H1 (cell line): ENCODE measurements at regions not wholly inside any gene's neighbourhood (a gene's known extent, or its start where the extent isn't known, plus 50 kb on each side); places are given as distances from the start of the nearest gene placed in this dataset.

ENCODE experiments used
- CTCF ChIA-PET: fragments of 300-600 bp; sonication (Branson Sonifier 250); formaldehyde crosslinking; loops from one replicate; lab custom pipeline; 2021; ENCODE audit not compliant: partially characterized antibody; lab: Charles Lee
- POLR2A ChIA-PET: fragments of 300-600 bp; sonication (Branson Sonifier 250); formaldehyde crosslinking; loops from one replicate; lab custom pipeline; 2021; ENCODE audit warnings: inconsistent platforms; ENCODE audit not compliant: partially characterized antibody; lab: Charles Lee
- DNase-seq, 2 experiments: peaks; one replicate each; pipeline versions ENCODE4 v3.0.0 to v3.0.0-alpha.2; 2010 to 2022; ENCODE audit warnings: low spot score in 2 of 2, low read depth in 1 of 2, mixed read lengths in 1 of 2
- FAIRE-seq: peaks from 2 replicates; lab custom pipeline; 2011; peaks lifted over from hg19 to GRCh38; lab: Jason Lieb, UNC
- H2AFZ ChIP-seq: 2 replicates; pipeline ENCODE4 v1.8.1; 2012; ENCODE audit warnings: low read length, inconsistent platforms
- H2AK5ac ChIP-seq: 2 replicates; pipeline ENCODE4 v1.6.1; 2013; ENCODE audit warnings: low read depth, low read length
- H2BK120ac ChIP-seq: replicated peaks from 2 replicates; pipeline ENCODE3; 2013; ENCODE audit warnings: low read depth, low read length, inconsistent platforms
- H2BK12ac ChIP-seq: 2 replicates; pipeline ENCODE4 v1.6.1; 2013; ENCODE audit warnings: low read depth, low read length
- H2BK15ac ChIP-seq: 2 replicates; pipeline ENCODE4 v1.6.1; 2013; ENCODE audit warnings: low read length
- H2BK20ac ChIP-seq: 2 replicates; pipeline ENCODE4 v1.6.1; 2013; ENCODE audit warnings: low read length
- H2BK5ac ChIP-seq: 2 replicates; pipeline ENCODE4 v1.6.1; 2013; ENCODE audit warnings: low read depth, low read length
- H3K14ac ChIP-seq: 2 replicates; pipeline ENCODE4 v1.6.1; 2013; ENCODE audit warnings: inconsistent platforms; ENCODE audit not compliant: insufficient read length
- H3K18ac ChIP-seq: 2 replicates; pipeline ENCODE4 v1.6.1; 2013; ENCODE audit warnings: low read length; ENCODE audit errors: extremely low read depth
- H3K23ac ChIP-seq: 2 replicates; pipeline ENCODE4 v1.6.1; 2013; ENCODE audit warnings: inconsistent platforms; ENCODE audit not compliant: insufficient read length
- H3K23me2 ChIP-seq: 2 replicates; pipeline ENCODE4 v1.6.1; 2013; ENCODE audit warnings: low read depth, low read length
- H3K27ac ChIP-seq: 2 replicates; pipeline ENCODE4 v1.6.1; 2011; ENCODE audit warnings: low read depth, low read length, inconsistent platforms
- H3K27me3 ChIP-seq, 4 experiments: replicated peaks in 1 of 4; 1 replicate in 1 of 4; 2 replicates in 3 of 4; pipeline versions ENCODE4 v1.6.1 to v1.8.1; 2011 to 2013; ENCODE audit warnings: low read length in 3 of 4, mild to moderate bottlenecking in 3 of 4, inconsistent platforms in 2 of 4, mixed read lengths in 2 of 4, moderate library complexity in 1 of 4; ENCODE audit not compliant: control insufficient read depth in 3 of 4, insufficient read depth in 3 of 4; ENCODE audit errors: extremely low read depth in 1 of 4
- H3K36me3 ChIP-seq, 4 experiments: 2 replicates each; pipeline versions ENCODE4 v1.6.1 to v1.8.1; 2011 to 2013; ENCODE audit warnings: mild to moderate bottlenecking in 4 of 4, low read length in 3 of 4, moderate library complexity in 2 of 4, control low read depth in 1 of 4, inconsistent platforms in 1 of 4; ENCODE audit not compliant: insufficient read depth in 4 of 4, control insufficient read depth in 2 of 4
- H3K4ac ChIP-seq: replicated peaks from 2 replicates; pipeline ENCODE3; 2013; ENCODE audit warnings: low read length, low read depth, mixed read lengths, inconsistent platforms; ENCODE audit not compliant: insufficient read length
- H3K4me1 ChIP-seq, 4 experiments: replicated peaks in 1 of 4; 1 replicate in 1 of 4; 2 replicates in 3 of 4; pipeline versions ENCODE4 v1.6.1 to v1.8.1; 2011 to 2013; ENCODE audit warnings: low read length in 3 of 4, inconsistent platforms in 2 of 4, mixed read lengths in 1 of 4; ENCODE audit not compliant: insufficient read depth in 4 of 4, control insufficient read depth in 3 of 4
- H3K4me2 ChIP-seq, 2 experiments: 2 replicates each; pipeline versions ENCODE4 v1.6.1 to v1.8.1; 2011 to 2013; ENCODE audit warnings: low read depth in 2 of 2, low read length in 2 of 2, control low read depth in 1 of 2, inconsistent platforms in 1 of 2, mild to moderate bottlenecking in 1 of 2; ENCODE audit not compliant: insufficient read depth in 1 of 2
- H3K4me3 ChIP-seq, 4 experiments: fragments of 200-600, 300-600 bp in 1 of 4; sonication (generic), shearing (Covaris generic), sonication (Bioruptor Twin) in 1 of 4; 2 replicates each; pipeline versions ENCODE4 v1.5.1 to v1.8.1; 2011 to 2016; ENCODE audit warnings: low read length in 4 of 4, low read depth in 3 of 4, control low read depth in 2 of 4, inconsistent platforms in 2 of 4, mild to moderate bottlenecking in 2 of 4, mixed read lengths in 1 of 4, moderate library complexity in 1 of 4; ENCODE audit not compliant: insufficient read depth in 2 of 4; ENCODE audit errors: extremely low read depth in 1 of 4
- H3K56ac ChIP-seq: replicated peaks from 2 replicates; pipeline ENCODE3; 2013; ENCODE audit warnings: low read depth, mild to moderate bottlenecking, mixed read lengths, low read length, inconsistent platforms; ENCODE audit not compliant: insufficient read length
- H3K79me1 ChIP-seq: 2 replicates; pipeline ENCODE4 v1.6.1; 2013; ENCODE audit warnings: low read depth, low read length, control low read depth
- H3K79me2 ChIP-seq, 2 experiments: 2 replicates each; pipeline versions ENCODE4 v1.6.1 to v1.8.1; 2012 to 2013; ENCODE audit warnings: low read length in 2 of 2, mild to moderate bottlenecking in 2 of 2, inconsistent platforms in 1 of 2; ENCODE audit not compliant: insufficient read depth in 2 of 2, control insufficient read depth in 1 of 2
- H3K9ac ChIP-seq, 4 experiments: replicated peaks in 1 of 4; 1 replicate in 1 of 4; 2 replicates in 3 of 4; pipeline versions ENCODE4 v1.6.1 to v1.8.1; 2011 to 2013; ENCODE audit warnings: low read depth in 3 of 4, low read length in 3 of 4, control low read depth in 2 of 4, mild to moderate bottlenecking in 2 of 4, moderate library complexity in 2 of 4, inconsistent platforms in 1 of 4; ENCODE audit errors: extremely low read depth in 1 of 4
- H3K9me3 ChIP-seq, 2 experiments: 2 replicates each; pipeline versions ENCODE4 v1.6.1 to v1.8.1; 2012 to 2013; ENCODE audit warnings: mild to moderate bottlenecking in 2 of 2, moderate library complexity in 2 of 2, control low read depth in 1 of 2, inconsistent platforms in 1 of 2, low read depth in 1 of 2, low read length in 1 of 2, mixed read lengths in 1 of 2; ENCODE audit not compliant: insufficient read depth in 2 of 2
- H4K20me1 ChIP-seq, 2 experiments: replicated peaks in 1 of 2; 2 replicates each; pipeline versions ENCODE3 to v1.8.1; 2011 to 2013; ENCODE audit warnings: inconsistent platforms in 2 of 2, low read length in 2 of 2, mild to moderate bottlenecking in 1 of 2; ENCODE audit not compliant: insufficient read depth in 2 of 2, control insufficient read depth in 1 of 2
- H4K5ac ChIP-seq: 2 replicates; pipeline ENCODE4 v1.6.1; 2013; ENCODE audit warnings: low read length, low read depth, mixed read lengths, inconsistent platforms; ENCODE audit not compliant: insufficient read length
- H4K8ac ChIP-seq: 2 replicates; pipeline ENCODE4 v1.8.0; 2013; ENCODE audit warnings: mild to moderate bottlenecking, moderate library complexity, low read length, inconsistent platforms; ENCODE audit not compliant: insufficient read depth; ENCODE audit errors: extremely low read depth
- H4K91ac ChIP-seq: replicated peaks from 2 replicates; pipeline ENCODE3; 2013; ENCODE audit warnings: low read length, mixed read lengths, inconsistent platforms; ENCODE audit not compliant: insufficient read length
- ATF3 ChIP-seq: IDR thresholded peaks from 2 replicates; pipeline ENCODE4 v1.6.1; 2011; ENCODE audit warnings: low read depth, mild to moderate bottlenecking, low read length; ENCODE audit not compliant: insufficient read depth
- BCL11A ChIP-seq, 2 experiments: IDR thresholded peaks; one replicate each; pipeline ENCODE4 v1.6.1; 2011; ENCODE audit warnings: low read depth in 2 of 2, low read length in 2 of 2, mild to moderate bottlenecking in 2 of 2
- EP300 ChIP-seq, 2 experiments: IDR thresholded peaks; 1 replicate in 1 of 2; 2 replicates in 1 of 2; pipeline ENCODE4 v1.6.1; 2011 to 2012; ENCODE audit warnings: low read depth in 2 of 2, low read length in 2 of 2, mild to moderate bottlenecking in 2 of 2, borderline replicate concordance in 1 of 2, inconsistent platforms in 1 of 2, moderate library complexity in 1 of 2
- GABPA ChIP-seq: IDR thresholded peaks from 2 replicates; pipeline ENCODE4 v1.6.1; 2011; ENCODE audit warnings: mild to moderate bottlenecking, low read length, moderate library complexity, borderline replicate concordance; ENCODE audit not compliant: insufficient read depth
- HDAC6 ChIP-seq: IDR thresholded peaks from one replicate; pipeline ENCODE4 v1.7.1; 2012; ENCODE audit warnings: low read depth, mild to moderate bottlenecking, inconsistent platforms, low read length, moderate library complexity
- PHF8 ChIP-seq: fragments of 200-600 bp; sonication (generic); conservative IDR thresholded peaks from 2 replicates; pipeline ENCODE4 v1.7.1; 2012; ENCODE audit warnings: low read depth, mild to moderate bottlenecking, inconsistent platforms, low read length, moderate library complexity
- SP2 ChIP-seq: IDR thresholded peaks from 2 replicates; pipeline ENCODE4 v1.6.1; 2012; ENCODE audit warnings: mild to moderate bottlenecking, low read length, inconsistent platforms
- TEAD4 ChIP-seq: IDR thresholded peaks from 2 replicates; pipeline ENCODE4 v1.6.1; 2012; ENCODE audit warnings: low read depth, low read length, inconsistent platforms, mixed read lengths
- WGBS, 2 experiments: shearing (Covaris generic) in 1 of 2; methylation state at CpG; one replicate each; pipeline versions ENCODE4 v1.1.6 to v1.1.7; 2013 to 2015; ENCODE audit warnings: low lambda C conversion rate in 2 of 2, mixed read lengths in 2 of 2, inconsistent platforms in 1 of 2, low coverage in 1 of 2, missing lambda C conversion rate in 1 of 2; ENCODE audit not compliant: insufficient replicate concordance in 2 of 2, insufficient coverage in 1 of 2, insufficient read length in 1 of 2; ENCODE audit errors: extremely low coverage in 1 of 2, missing lambda C conversion rate in 1 of 2; 5-methylcytosine and 5-hydroxymethylcytosine counted together

- H3K4ac ChIP-seq, result no peak overlapping the region
- no peak overlapping the region for H2AFZ ChIP-seq
- H3K4me1 ChIP-seq, result peaks cover 0 to 37% (median 10%) of the 10 kb centered on the region in 4 experiments; a peak in 6 of 7 replicates
- H3K79me2 ChIP-seq, result no peaks in the 10 kb centered on the region
- FAIRE-seq (no peak), DNase-seq (peak in 1 of 2 experiments; percentile 20)
- H3K23me2 ChIP-seq, result peaks cover 7% of the 10 kb centered on the region; the same call in 1 of the 2 replicates
- no peaks in the 10 kb centered on the region for H3K79me1 ChIP-seq
- H3K18ac ChIP-seq, result no peak overlapping the region
- no peak overlapping the region for H2BK12ac ChIP-seq
- no peak overlapping the region for H4K91ac ChIP-seq
- no peak overlapping the region for H3K14ac ChIP-seq
- H3K4me2 ChIP-seq, result peak overlapping the region in 1 of 2 experiments; percentile 30; a peak in 2 of 4 replicates
- 78% methylated on average over 3 of the region's 3 CpGs; no CpG with 5 or more reads in 1 of the 2 experiments for WGBS, 2 experiments
- no peaks in the 10 kb centered on the region for H4K20me1 ChIP-seq
- no peak overlapping the region for H4K5ac ChIP-seq
- H2BK20ac ChIP-seq, result no peak overlapping the region
- no peak overlapping the region for H3K23ac ChIP-seq
- no peak overlapping the region for H3K9ac ChIP-seq
- no peak overlapping the region for H2BK5ac ChIP-seq
- ChIA-PET POLR2A (no interaction called here), CTCF (interaction anchor here (1.2 to 1.9 kb wide), 2 partner anchors 91 to 640 kb away, joined by 4 read pairs; no protein-coding TSS in a partner anchor)
- peaks cover 0 to 12% (median 2%) of the 10 kb centered on the region in 4 experiments; a peak in 4 of 7 replicates for H3K27me3 ChIP-seq
- no peak overlapping the region for H2AK5ac ChIP-seq
- H3K4me3 ChIP-seq, result no peak overlapping the region
- no peaks in the 10 kb centered on the region for H3K9me3 ChIP-seq
- H3K36me3 ChIP-seq, result no peaks in the 10 kb centered on the region
- no peak overlapping the region for H2BK120ac ChIP-seq
- H3K56ac ChIP-seq, result no peak overlapping the region
- H3K27ac ChIP-seq, result no peak overlapping the region
- H4K8ac ChIP-seq, result no peak overlapping the region
- H2BK15ac ChIP-seq, result no peak overlapping the region
- TF ChIP-seq PHF8 (no peak), BCL11A (IDR thresholded peaks at IDR 0.05; ENCODE audit: low read depth in 2 of 2, low read length in 2 of 2) (no peak), ATF3 (no peak), HDAC6 (no peak), TEAD4 (no peak), GABPA (no peak), EP300 (IDR thresholded peaks at IDR 0.05; ENCODE audit: borderline replicate concordance in 1 of 2, low read depth in 2 of 2, low read length in 2 of 2) (no peak), SP2 (no peak)
These were observed 135.1 kb downstream of the SPATA19 start for GRCh38 chr11:133710241-133710640.
